KBM-7 (cell line): ENCODE measurements at regions not wholly inside any gene's neighbourhood (a gene's known extent, or its start where the extent isn't known, plus 50 kb on each side); places are given as distances from the start of the nearest gene placed in this dataset.
"Not testable (repeated sequence)": the region's sequence is repeated elsewhere in the genome, so short reads cannot be mapped to it uniquely, and the experiment has no call there.

ENCODE experiments used
- DNase-seq: peaks from one replicate; pipeline ENCODE4 v3.0.0-alpha.2; 2015
- in situ Hi-C: fragments of 300-500 bp; cut with MboI; formaldehyde crosslinking; loops from 2 replicates; pipeline ENCODE4 v1.14.3; 2020; ENCODE audit warnings: low sequenced_read_pairs, low pct_unique_long_range_greater_than_20kb, mixed read lengths

DNA sequence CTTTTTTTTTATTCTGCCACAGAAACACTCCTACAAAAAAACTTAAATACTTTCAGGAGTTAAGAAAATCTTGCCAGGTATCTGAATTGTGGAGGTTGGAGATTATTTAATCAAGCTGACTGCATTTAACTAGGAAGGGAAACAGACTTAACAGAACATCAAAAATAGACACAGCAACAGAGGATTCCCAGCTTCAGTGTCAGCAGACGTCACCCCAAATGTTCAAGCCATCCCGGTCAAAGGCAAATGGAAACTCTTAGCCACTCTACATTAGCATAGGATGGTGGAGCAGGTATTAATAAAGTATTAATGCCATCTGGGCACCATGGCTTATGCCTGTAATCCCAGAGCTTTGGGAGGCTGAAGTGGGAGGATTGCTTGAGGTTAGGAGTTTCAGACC is 139.7 kb upstream of the SVIL start:
- no peak for DNase-seq
- in situ Hi-C loops: no loop called here

DNA sequence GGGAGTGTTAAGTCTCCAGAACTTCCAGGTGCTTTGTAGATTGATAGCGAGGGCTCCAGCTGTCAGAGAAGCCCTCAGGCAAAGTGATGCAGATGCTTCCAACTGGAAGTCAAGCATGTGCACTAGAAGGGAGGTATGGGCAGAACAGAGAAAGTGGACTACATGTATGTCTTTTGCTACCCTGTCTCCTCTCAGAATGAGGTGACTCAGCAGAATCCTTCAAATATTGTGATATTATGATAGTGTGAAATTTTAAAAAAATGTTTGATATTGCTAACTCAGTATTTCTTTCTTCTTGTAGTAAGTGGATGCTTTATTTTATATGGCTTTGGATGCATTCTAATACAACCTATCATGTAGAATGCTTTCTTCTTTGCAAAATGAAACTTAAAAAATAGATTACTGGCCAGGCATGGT is 138.9 kb upstream of the SVIL start:
- in situ Hi-C loops: no loop called here
- no peak for DNase-seq

DNA sequence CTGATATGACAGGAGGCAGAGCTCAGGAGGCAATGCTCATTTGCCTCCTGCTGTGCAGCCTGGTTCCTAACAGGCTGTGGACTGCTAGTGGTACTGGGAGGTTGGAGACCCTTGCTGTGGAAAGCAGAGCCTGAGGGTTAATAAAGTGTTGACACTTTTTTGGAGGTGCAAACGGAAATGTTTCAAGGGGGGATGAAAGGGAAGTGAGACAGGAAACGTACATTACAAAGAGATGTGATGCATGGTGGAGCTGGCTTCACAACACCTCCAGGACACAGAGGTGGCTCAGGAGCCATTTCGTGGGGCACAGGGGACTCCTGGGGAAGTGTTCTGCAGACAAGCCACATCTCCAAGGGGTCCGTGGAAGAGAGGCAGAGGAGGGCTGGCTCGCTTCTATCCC is 137.6 kb upstream of the SVIL start:
- in situ Hi-C loops: no loop called here

DNA sequence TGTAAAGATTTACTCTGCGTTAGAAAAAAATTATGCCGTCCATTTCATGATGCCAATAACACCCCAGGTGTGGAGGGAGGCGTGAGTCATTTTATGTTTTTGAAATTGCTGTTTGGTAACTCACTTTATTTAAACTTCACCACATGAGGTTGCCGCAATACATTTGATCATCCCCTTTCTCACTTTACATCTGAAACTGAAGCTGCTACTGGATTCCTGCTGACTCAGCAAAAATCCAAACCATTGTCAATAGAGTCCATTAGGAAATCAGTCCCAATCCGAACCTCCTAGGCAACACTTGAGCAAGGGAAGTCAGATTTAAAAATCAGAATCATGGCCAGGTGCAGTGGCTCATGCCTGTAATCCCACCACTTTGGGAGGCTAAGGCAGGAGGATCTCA is 136.6 kb upstream of the SVIL start:
- in situ Hi-C loops: no loop called here
- no peak for DNase-seq

More for the DNA sequence above, 137.6 kb upstream of the SVIL start:
- peak; percentile 26 for DNase-seq

DNA sequence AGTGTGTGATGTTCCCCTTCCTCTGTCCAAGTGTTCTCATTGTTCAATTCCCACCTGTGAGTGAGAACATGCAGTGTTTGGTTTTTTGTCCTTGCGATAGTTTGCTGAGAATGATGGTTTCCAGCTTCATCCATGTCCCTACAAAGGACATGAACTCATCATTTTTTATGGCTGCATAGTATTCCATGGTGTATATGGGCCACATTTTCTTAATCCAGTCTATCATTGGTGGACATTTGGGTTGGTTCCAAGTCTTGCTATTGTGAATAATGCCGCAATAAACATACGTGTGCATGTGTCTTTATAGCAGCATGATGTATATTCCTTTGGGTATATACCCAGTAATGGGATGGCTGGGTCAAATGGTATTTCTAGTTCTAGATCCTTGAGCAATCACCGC is 134.5 kb upstream of the SVIL start:
- in situ Hi-C loops, DNase-seq: not testable (repeated sequence)

DNA sequence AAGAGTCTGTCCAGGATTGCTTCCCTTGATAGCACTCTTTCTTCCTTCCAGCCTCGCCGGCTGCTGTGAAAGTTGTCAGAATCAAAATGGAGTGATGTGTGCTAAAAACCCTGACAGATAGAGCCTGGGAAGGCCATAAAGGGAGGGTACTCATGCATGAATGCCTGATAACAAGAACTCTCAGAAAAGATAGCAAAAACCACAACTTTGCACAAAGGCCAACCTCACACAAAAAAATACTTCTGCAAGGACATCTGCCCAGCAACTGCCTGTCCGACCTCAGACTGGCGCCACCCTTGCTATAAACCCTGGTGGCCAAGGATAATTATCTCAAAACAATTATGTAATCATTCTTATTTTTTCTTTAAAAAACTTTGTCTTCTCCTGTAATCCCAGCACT is 133.2 kb upstream of the SVIL start:
- in situ Hi-C loops: no loop called here
- peak; percentile 87 for DNase-seq

DNA sequence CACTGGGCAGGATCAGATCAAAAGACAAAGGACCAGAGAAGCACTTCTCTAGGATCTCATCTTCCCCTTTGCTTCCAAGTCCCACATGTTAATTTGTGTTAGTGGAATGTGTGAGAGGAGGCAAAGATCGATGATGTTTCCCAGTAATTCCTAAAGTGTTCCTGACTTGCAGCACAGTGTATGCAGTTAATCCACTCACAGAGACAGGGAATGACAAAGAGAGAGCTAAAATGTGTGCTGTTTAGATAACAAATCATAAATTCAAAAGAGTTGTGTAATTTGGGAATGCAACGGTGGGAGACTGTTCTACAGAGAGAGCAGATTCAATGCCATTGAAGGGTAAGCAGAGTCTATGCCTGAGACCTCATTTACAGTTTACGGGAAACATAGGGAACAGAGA is 132.0 kb upstream of the SVIL start:
- DNase-seq: no peak
- in situ Hi-C loops: no loop called here

DNA sequence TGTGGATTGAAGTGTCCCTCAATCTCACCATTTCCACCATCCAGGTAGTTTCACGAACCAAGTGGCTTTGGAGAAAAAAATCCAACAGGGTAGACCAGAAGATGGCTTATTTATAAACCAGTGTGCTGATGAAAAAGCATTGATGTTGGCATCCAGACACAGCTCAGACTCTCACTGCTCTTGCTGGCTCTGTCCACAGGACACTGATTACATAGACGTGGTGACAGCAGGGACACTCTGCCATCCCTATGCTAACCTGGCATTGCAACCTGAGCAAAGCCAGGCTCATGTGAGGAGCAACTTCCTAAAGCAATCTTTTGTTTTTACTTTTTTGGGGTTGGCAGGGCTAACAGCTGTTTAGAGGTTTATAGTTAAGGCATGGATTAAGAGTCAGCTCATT is 130.6 kb upstream of the SVIL start:
- DNase-seq: no peak
- in situ Hi-C loops: no loop called here

DNA sequence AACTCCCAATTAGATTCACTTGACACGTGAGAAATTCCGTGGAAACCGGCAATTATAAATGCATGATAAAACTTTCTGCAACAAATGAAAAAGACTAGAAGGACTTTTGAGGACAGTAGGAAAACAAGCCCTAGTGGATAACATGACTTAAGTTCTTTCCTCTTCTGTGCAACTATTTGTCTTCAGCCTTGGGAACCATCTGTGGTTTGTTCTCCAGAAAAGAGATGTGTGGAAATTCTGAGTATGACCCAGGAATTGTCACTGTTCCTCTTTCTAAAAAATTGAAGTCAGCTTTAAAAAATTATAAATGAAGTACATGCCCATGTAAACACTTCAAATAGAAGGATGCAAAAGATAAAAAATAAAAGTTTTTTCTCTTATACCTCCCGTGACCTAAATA is 128.6 kb upstream of the SVIL start:
- in situ Hi-C loops: no loop called here
- DNase-seq: peak; percentile 61

DNA sequence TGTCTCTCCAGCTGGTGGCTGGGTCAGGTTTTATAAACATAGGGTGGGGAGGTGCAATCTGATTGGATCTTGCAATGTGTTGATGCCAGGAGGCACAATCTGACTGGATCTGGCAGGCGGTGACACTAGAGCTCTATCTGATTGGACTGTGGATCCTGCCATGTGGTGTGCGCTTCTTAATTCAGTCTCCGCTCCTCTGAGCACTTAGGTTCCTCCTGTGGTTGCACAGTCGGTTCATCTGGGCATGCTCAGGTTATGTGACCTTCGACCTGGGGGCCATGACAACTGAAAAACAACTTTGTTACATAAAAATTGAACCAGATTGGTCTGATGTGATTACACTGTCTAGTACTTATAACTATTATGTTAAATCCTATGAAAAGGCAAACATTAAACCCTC is 127.1 kb upstream of the SVIL start:
- peak; percentile 28 for DNase-seq
- in situ Hi-C loops: no loop called here

DNA sequence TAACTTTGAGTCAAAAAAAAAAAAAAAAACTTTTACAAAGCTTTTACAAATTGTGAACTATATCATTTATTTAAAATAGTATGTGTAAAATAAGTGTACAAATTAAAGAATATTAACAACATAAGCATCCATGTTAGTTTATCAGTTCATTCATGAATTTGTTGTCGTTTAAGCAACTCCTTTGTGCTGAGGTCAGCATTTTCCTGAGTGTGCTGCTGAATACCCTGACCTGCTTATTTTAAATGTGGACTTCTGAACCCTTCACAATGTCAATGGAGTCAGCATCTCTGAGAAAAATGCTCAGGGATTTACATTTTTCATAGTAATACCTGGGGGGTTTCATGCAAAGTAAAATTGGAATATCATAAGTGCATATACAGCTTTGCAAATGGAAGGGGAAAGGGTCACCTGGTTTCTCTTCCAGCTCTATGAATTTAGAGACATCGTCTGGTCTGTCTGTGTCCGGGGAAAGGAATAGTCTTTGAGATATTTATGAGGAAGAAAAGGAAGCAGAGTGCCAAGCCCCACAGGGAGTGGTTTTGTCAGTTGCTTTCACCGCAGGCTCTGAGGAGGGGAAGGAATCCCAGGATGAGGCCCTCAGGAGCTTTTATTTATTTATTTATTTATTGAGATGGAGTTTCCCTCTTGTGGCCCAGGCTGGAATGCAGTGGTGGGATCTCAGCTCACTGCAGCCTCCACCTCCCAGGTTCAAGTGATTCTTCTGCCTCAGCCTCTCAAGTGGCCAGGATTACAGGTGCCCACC is 125.5 kb upstream of the SVIL start:
- DNase-seq: peak; percentile 26
- in situ Hi-C loops: no loop called here

DNA sequence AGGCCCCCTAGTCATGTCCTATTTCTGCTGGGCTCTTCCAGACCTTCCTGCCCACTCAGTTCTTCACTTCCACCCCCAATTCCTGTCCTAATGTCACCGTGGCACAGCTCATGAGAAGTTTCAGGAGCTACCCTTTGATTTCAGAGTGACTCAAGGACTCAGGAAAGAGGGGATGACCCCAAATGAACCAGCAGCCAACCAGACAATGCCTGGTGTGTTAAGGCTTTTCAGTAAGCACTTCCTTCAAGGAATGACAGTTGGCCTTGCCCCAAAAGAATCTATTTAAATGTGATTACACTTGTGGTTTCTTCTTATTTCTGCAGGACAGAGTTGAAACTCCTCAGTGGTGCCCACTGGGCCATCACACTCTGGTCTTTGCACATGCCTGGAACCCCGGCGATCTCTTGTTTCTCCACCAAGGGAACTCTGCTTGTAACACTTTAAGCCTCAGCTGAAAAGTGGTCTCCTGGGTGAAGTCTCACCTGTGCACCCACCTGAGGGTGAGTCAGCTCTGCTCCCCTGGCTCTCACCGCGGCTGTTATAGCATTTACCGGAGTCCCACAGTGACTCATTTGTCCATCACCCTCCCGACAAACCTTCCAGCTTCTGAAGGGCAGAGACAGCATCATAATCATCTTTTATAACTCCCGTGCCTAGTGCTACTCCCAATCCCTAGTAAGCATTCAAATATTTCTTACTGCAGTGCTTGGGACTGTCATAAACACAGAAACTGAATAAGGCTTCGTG is 123.0 kb upstream of the SVIL start:
- in situ Hi-C loops: no loop called here
- DNase-seq: peak; percentile 56

DNA sequence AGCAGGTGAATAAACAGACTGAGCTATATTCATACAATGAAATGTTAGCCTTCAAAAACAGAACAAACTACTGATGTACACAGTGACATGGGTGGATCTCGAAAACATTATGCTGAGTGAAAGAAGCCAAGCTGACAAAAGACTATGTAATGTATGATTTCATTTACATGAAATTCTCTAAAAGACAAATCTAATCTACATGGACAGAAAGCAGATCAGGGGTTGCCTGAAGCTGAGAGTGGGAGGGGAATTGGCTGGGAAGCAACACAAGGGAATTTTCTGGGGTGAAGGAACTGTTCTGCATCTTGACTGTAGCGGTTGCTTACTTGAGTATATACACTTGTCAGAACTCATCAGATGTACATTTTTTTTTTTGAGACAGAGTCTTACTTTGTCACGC is 121.7 kb upstream of the SVIL start:
- in situ Hi-C loops: no loop called here
- no peak for DNase-seq

DNA sequence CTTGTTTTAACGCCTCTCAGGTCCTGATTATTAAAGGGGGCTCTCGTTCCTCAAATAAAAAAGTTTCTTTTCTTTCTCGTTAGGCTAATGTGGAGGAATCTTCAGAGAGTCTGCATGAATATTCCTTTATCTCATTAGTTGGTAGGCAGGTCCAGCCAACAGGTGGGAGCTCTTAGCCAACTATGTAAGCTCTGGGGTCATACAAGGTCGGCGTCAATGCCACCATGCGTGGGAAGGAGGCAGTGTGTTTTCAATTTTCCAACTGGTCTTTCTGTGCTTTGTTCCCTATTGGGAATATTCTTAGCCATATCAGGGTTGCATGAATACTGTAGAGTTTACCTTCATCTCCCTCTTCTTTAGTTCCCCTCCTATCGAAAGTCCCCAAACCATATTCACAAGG is 118.5 kb upstream of the SVIL start:
- DNase-seq: no peak
- in situ Hi-C loops: no loop called here

DNA sequence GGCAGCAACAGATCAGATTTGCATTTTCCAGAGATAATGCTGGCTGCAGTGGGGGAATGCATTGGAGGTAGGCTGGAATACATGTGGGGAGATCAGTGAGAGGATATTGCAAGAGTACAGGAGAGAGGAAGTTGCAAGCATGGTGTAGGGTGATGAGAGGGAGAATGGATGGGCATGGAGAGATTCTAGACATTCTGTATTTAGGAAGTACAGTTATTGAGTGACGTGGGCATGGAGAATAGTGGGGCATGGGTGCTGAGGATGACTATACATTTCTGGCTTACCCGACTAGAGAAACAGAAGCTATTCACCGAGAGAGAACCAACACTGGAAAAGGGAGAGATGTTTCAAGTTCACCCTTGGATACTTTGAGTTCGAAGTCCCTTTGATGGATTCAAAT is 116.9 kb upstream of the SVIL start:
- in situ Hi-C loops: no loop called here
- no peak for DNase-seq

DNA sequence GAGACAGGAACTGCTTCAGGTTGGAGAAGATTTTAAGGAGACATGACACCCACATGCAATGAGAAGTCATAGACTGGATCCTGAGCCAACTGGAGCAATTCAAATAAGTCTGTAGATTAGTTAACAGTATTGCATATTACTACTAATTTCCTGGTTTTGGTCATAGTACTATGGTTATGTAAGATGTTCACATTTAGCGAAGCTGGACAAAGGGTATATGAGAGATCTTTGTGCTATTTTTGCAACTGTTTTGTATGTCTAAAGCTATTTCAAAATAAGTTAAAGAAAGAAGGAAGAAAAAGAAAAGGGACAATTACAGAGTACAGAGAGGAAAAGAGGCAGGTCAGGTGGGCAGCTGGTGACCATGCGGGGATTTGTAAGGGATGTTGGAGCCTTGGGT is 116.5 kb upstream of the SVIL start:
- in situ Hi-C loops: no loop called here
- no peak for DNase-seq

DNA sequence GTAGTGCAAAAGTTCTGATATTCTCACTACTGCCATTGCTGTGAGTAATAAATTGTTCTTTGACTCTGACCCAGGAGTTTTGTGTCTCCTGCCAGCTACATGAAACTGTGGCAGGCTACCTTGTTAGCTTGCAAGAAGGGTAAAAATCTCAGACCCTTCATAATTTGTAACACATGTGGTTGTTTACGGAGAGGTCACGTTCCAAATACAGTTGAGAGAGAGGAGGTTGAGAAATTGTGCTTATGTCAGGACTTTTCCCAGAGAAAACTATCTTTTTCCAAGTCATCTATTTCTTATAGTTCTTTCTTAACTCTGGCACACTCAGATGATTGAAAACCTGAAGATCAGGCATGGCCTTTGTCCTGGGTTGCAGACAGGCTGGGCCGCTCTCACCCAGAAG is 114.4 kb upstream of the SVIL start:
- no peak for DNase-seq
- in situ Hi-C loops: no loop called here

DNA sequence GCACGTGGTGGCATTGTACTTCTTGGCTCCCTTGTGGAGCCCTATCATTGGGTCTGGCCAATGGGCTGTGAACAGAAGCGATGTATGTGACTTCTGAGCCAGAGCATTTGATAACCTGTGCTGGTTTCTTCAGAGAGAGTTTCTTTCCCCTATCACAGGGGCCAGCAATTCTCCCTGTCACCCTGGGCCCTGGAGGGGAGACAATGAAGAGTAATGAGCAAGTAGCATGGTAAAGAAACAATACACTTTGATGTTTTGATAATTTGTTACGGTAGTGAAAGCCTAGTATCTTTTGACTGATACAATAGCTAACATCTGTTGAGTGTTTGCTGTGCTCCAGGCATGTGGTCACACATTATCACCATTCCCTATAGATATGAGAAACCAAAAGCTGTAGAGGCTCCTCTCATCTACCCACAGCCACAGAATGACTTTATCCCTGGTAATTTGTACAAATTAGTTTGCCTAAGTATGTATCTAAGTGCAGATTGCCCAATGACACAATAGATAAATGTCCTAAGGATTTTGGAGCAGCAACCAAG is 113.4 kb upstream of the SVIL start:
- in situ Hi-C loops: no loop called here
- DNase-seq: no peak

DNA sequence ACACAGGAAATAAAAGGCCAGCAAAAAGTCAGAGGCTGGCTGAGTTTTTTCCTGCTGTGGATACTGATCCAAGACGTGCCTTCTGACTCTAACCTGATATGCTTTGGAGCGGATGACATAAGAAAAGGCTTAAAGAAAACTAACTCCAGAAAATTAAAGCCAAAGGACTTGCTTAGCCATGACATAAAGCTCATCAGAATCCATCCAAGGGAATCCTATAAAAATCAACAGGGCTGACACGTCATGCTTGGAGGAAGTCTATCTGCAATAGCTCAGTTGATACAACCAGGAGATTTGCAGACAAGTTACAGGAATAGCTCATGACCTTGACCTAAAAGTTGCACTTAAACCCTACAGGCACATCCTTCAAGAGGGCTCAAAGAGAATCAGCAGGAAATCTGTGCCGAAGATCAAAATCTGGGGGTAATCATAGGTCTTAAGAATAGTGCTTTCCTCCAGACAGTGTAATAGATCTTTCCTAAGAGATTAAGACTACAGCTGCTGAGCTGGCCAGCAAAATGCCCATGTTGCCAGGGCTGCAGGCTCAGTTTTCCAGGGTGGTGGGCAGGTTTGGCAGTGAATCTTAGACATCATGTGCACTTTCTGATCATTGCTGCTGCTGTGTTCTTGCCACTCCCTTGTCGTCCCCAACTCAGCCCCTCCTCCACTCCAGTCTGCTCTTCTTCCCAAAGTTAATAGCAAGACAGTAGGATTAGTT is 111.5 kb upstream of the SVIL start:
- DNase-seq: no peak
- in situ Hi-C loops: no loop called here

DNA sequence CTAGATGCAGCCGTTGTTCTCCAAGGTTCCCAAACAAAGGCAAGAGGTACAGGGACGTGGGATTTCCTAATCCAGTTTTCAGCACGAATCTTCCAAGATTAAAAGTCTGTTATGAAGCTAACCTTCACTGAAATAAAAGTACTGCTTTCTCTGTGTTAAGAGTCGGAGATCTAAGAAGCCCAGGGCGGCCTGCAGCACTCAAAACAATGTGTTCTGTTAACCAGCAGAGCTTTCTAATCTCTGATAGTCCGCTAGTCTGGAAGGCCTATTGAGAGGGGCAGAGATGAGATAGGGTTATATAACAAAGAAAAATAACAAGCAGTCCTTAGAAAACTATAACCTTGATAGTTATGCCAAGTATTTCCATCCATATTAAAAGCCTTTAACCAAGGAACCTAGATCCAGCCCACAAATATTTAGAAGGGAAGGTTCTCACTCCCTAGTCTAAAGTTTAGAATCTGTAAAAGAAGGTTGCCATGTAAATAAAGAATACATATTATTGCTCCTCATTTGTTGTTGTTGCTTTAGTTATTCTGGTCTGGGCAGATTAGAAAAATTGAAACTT is 106.3 kb upstream of the SVIL start:
- in situ Hi-C loops: no loop called here
- no peak for DNase-seq
